ENCODE measurements at regions not wholly inside any gene's neighbourhood (a gene's known extent, or its start where the extent isn't known, plus 50 kb on each side); places are given as distances from the start of the nearest gene placed in this dataset.

DNA sequence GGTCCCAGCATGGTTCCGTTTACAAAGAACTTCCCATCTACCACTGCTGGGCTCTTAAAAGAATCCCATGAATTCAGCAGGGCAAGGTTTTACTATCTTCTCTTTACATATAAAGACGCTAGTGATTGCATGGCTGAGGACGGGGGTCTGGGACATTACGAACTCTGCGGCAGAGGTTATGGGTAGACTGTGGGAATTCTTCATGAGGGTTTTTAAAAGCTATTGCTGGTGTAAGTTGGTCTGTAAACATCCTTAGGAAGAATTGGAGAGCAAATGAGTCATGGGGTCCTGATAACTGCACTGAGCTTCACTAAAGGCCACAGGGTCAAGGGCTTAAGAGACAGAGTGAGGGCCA, 53.1 kb upstream of the TMEM72 start:
- Mint-ChIP-seq H3K27ac (ENCODE audit: unreplicated experiment) (no peak overlapping the region), H3K4me1 (ENCODE audit: unreplicated experiment) (no peaks in the 10 kb centered on the region), H3K27me3 (ENCODE audit: unreplicated experiment) (peaks cover 8% of the 10 kb centered on the region), H3K36me3 (ENCODE audit: low read depth, unreplicated experiment) (no peaks in the 10 kb centered on the region), H3K4me3 (ENCODE audit: unreplicated experiment) (no peak overlapping the region), H3K9me3 (ENCODE audit: unreplicated experiment) (no peaks in the 10 kb centered on the region)
- TF ChIP-seq, protein P1, sequence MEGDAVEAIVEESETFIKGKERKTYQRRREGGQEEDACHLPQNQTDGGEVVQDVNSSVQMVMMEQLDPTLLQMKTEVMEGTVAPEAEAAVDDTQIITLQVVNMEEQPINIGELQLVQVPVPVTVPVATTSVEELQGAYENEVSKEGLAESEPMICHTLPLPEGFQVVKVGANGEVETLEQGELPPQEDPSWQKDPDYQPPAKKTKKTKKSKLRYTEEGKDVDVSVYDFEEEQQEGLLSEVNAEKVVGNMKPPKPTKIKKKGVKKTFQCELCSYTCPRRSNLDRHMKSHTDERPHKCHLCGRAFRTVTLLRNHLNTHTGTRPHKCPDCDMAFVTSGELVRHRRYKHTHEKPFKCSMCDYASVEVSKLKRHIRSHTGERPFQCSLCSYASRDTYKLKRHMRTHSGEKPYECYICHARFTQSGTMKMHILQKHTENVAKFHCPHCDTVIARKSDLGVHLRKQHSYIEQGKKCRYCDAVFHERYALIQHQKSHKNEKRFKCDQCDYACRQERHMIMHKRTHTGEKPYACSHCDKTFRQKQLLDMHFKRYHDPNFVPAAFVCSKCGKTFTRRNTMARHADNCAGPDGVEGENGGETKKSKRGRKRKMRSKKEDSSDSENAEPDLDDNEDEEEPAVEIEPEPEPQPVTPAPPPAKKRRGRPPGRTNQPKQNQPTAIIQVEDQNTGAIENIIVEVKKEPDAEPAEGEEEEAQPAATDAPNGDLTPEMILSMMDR (IDR thresholded peaks at IDR 0.05; ENCODE audit: unreplicated experiment), result no peak
- no peak for DNase-seq (ENCODE audit: low spot score)

DNA sequence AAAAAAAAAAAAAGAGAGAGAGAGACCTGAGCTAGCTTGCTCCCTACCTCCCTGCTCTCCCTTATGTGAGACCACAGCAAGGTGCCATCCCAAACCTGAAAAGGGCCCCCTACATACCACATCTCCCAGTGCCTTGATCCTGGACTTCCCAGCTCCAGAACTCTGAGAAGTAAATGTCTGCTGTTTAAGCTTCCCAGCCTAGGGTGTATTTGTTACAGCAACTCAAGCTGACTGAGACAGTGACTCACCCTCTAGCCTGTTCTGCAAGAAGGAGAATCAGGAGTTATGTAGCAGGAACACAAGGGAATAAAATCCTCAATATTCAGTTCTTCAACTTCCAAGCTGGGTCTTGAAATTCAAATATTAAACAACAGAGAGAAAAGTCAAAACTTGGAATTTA, 52.1 kb upstream of the TMEM72 start:
- Mint-ChIP-seq H3K27ac (ENCODE audit: unreplicated experiment) (no peak overlapping the region), H3K27me3 (ENCODE audit: unreplicated experiment) (peaks cover 8% of the 10 kb centered on the region), H3K36me3 (ENCODE audit: low read depth, unreplicated experiment) (no peaks in the 10 kb centered on the region), H3K9me3 (ENCODE audit: unreplicated experiment) (no peaks in the 10 kb centered on the region), H3K4me3 (ENCODE audit: unreplicated experiment) (no peak overlapping the region), H3K4me1 (ENCODE audit: unreplicated experiment) (no peaks in the 10 kb centered on the region)
- TF ChIP-seq, protein P1 (IDR thresholded peaks at IDR 0.05; ENCODE audit: unreplicated experiment), result no peak
- no peak for DNase-seq (ENCODE audit: low spot score)

DNA sequence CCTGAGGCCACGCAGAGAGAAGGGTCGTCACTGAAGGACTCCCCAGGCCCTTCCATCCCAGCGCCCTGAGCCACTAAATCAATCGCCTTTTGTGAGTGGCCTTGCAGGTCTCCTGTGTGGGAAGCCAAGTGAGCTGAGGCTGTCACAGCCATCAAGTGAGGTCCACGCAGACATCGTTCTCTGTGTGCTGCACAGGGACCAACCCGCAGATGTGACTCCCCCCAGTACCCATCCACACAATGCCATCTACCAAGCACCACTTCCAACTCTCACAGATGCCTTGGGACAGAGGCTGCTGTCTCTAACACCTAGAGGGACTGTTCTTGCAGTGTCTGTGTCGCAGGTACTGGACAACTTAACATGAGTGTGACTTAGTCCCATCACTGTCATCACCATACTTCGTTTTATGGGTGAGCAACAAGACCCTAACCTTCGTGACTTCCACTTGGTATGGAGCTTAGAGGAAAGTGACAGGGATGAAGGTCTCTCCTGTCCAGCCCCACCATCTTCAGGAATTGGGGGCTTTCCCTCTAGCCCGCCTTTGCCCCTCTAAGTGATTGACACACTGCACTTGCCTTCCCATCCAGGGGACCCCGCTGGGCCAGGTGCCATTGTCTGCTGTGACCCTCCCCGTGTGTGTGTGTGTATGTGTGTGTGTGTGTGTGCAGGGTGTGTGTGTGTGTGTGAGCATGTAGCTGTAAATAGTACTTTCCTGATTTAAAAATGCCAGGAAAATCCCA, 51.4 kb upstream of the TMEM72 start:
- Mint-ChIP-seq H3K9me3 (ENCODE audit: unreplicated experiment) (no peaks in the 10 kb centered on the region), H3K27me3 (ENCODE audit: unreplicated experiment) (peaks cover 11% of the 10 kb centered on the region), H3K36me3 (ENCODE audit: low read depth, unreplicated experiment) (no peaks in the 10 kb centered on the region), H3K4me1 (ENCODE audit: unreplicated experiment) (peaks cover 6% of the 10 kb centered on the region), H3K4me3 (ENCODE audit: unreplicated experiment) (no peak overlapping the region), H3K27ac (ENCODE audit: unreplicated experiment) (no peak overlapping the region)
- TF ChIP-seq, protein P1 (IDR thresholded peaks at IDR 0.05; ENCODE audit: unreplicated experiment), result no peak
- DNase-seq (ENCODE audit: low spot score), result no peak

DNA sequence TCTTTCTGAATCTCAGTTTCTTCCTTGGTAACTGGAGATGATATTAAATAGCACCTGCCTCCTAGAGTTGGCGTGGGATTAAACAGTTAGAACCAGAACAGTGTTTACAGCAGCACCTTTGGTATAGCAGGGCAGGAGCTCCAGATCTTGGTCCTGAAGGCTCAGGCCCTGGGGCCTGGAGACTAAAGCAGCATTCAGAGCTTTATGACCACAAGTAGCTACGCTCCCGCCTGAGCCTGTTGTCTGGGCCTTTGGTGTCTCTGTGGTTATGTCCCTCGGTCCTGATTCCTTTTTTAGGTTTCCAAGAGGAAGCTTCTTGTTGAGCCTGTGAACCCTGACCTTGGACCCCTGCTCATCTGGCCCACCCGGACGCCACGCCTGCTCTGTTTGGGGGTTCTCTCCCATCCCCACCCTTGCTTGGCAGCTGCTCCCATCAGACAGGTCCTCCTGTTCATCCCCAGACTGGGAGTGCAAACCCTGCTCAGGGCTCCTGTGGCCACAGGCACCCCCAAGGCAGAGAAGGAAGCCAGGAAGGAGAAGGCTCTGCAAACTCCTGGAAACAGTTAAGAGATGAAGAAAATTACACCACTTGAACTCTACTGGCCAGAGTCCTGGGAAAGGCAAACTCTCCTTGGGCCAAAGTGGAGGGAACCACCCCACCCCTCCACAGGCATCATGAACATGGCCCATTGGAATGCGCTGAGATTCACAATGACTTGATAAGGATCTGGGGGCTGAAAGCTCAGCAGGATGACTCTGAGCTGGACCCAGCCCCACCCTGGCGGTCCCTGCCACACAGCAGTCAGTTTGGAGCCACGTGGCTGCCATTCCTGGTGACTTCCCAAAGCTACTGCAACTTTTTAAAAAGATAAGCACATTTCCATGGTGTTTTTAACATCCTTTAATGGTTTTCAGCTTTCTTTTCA, 50.1 kb upstream of the TMEM72 start:
- Mint-ChIP-seq H3K27me3 (ENCODE audit: unreplicated experiment) (peaks cover 6% of the 10 kb centered on the region), H3K9me3 (ENCODE audit: unreplicated experiment) (no peaks in the 10 kb centered on the region), H3K4me1 (ENCODE audit: unreplicated experiment) (peaks cover 6% of the 10 kb centered on the region), H3K27ac (ENCODE audit: unreplicated experiment) (no peak overlapping the region), H3K4me3 (ENCODE audit: unreplicated experiment) (no peak overlapping the region), H3K36me3 (ENCODE audit: low read depth, unreplicated experiment) (no peaks in the 10 kb centered on the region)
- no peak for DNase-seq (ENCODE audit: low spot score)
- TF ChIP-seq, protein P1 (IDR thresholded peaks at IDR 0.05; ENCODE audit: unreplicated experiment), result no peak
